HG03575 (cell line): ENCODE measurements at regions not wholly inside any gene's neighbourhood (a gene's known extent, or its start where the extent isn't known, plus 50 kb on each side); places are given as distances from the start of the nearest gene placed in this dataset.
"Not testable (repeated sequence)": the region's sequence is repeated elsewhere in the genome, so short reads cannot be mapped to it uniquely, and the experiment has no call there.

Experiments
- ATAC-seq: cut with Tn5 transposase; IDR thresholded peaks from one replicate; pipeline ENCODE4 v1.9.1; 2021; ENCODE audit not compliant: unreplicated experiment, insufficient number of reproducible peaks, low FRiP score; ENCODE audit errors: extremely low read depth

- no peak for ATAC-seq
These were observed 82.2 kb upstream of the HABP2 start for GRCh38 chr10:113470372-113471240.

- no peak for ATAC-seq
These were observed 81.4 kb upstream of the HABP2 start for GRCh38 chr10:113471241-113471996.

GRCh38 chr10:113473011-113473410 is 79.8 kb upstream of the HABP2 start:
- no peak for ATAC-seq

- ATAC-seq, result no peak
These were observed 79.0 kb upstream of the HABP2 start for GRCh38 chr10:113473851-113474250.

- no peak for ATAC-seq
These were observed 78.1 kb upstream of the HABP2 start for GRCh38 chr10:113474752-113475151.

GRCh38 chr10:113475381-113475807 is 77.5 kb upstream of the HABP2 start:
- ATAC-seq, result no peak

- no peak for ATAC-seq
These were observed 76.7 kb upstream of the HABP2 start for GRCh38 chr10:113476191-113476590.

- ATAC-seq, result no peak
These were observed 76.2 kb upstream of the HABP2 start for GRCh38 chr10:113476673-113477072.

GRCh38 chr10:113477451-113477850 is 75.4 kb upstream of the HABP2 start:
- no peak for ATAC-seq

GRCh38 chr10:113479346-113480080 is 73.3 kb upstream of the HABP2 start:
- ATAC-seq, result no peak

GRCh38 chr10:113480081-113480360 is 72.8 kb upstream of the HABP2 start:
- ATAC-seq, result no peak

GRCh38 chr10:113480851-113481502 is 71.9 kb upstream of the HABP2 start:
- ATAC-seq, result no peak

GRCh38 chr10:113484487-113484886 is 68.4 kb upstream of the HABP2 start:
- ATAC-seq, result no peak

GRCh38 chr10:113485736-113486135 is 67.1 kb upstream of the HABP2 start:
- ATAC-seq, result no peak

- no peak for ATAC-seq
These were observed 66.3 kb upstream of the HABP2 start for GRCh38 chr10:113486531-113486930.

- ATAC-seq, result no peak
These were observed 65.7 kb upstream of the HABP2 start for GRCh38 chr10:113487154-113487553.

- ATAC-seq, result no peak
These were observed 64.7 kb upstream of the HABP2 start for GRCh38 chr10:113488186-113488585.

GRCh38 chr10:113489522-113489921 is 63.3 kb upstream of the HABP2 start:
- not testable (repeated sequence) for ATAC-seq

- ATAC-seq, result no peak
These were observed 60.8 kb upstream of the HABP2 start for GRCh38 chr10:113491967-113492565.
